ENCODE measurements at regions not wholly inside any gene's neighbourhood (a gene's known extent, or its start where the extent isn't known, plus 50 kb on each side); places are given as distances from the start of the nearest gene placed in this dataset.

DNA sequence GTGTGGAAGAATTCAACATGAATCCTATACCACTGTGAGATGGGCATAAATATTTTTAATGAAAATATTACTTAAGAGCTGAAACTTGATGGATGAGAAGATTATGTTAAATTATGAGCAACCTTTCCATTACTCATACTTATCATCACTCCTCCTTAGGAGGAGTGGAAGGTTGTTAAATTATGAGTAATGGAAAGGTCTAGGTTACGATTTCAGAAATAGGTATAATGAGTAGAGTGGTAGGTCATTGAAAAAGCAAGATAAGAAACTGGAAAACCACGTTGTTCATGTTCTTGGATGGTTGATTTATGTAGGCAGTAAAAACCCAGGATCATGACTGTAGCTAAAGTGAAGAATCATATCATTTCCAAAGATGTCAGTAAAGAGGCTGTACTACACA, 973.2 kb upstream of the RAG2 start:
- ChIA-PET POLR2A (no interaction called here), CTCF (no interaction called here)
- DNase-seq (ENCODE audit: extremely low spot score): no peak
- TF ChIP-seq, protein P1, sequence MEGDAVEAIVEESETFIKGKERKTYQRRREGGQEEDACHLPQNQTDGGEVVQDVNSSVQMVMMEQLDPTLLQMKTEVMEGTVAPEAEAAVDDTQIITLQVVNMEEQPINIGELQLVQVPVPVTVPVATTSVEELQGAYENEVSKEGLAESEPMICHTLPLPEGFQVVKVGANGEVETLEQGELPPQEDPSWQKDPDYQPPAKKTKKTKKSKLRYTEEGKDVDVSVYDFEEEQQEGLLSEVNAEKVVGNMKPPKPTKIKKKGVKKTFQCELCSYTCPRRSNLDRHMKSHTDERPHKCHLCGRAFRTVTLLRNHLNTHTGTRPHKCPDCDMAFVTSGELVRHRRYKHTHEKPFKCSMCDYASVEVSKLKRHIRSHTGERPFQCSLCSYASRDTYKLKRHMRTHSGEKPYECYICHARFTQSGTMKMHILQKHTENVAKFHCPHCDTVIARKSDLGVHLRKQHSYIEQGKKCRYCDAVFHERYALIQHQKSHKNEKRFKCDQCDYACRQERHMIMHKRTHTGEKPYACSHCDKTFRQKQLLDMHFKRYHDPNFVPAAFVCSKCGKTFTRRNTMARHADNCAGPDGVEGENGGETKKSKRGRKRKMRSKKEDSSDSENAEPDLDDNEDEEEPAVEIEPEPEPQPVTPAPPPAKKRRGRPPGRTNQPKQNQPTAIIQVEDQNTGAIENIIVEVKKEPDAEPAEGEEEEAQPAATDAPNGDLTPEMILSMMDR (IDR thresholded peaks at IDR 0.05; ENCODE audit: control extremely low read depth, extremely low read depth, low read depth, missing control alignments): no peak

DNA sequence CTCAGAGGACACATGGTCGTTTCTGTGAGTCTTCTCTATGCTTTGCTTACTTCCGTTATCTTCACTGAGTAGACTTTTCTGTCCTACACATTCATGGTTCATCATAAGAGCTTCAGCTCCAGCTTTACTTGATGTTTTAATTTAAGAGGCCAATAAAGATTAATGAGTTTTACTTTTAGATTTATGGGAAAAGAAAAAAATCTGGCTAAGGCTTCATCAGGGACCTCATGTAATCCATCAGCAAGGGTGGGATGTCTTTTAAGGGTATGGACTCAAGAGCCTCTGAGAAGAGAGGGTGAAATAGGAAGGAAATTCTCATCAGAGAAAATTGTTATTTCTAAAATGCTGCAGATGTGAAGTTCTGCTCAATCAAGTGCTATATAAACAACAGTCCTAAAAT, 963.0 kb upstream of the RAG2 start:
- TF ChIP-seq, protein P1 (IDR thresholded peaks at IDR 0.05; ENCODE audit: control extremely low read depth, extremely low read depth, low read depth, missing control alignments): no peak
- POLR2A ChIA-PET: no interaction called here
- no peak for DNase-seq (ENCODE audit: extremely low spot score)
- CTCF ChIA-PET: interaction anchor here (1.3 kb wide), 1 partner anchor 9 kb away, joined by 5 read pairs; no protein-coding TSS in a partner anchor

DNA sequence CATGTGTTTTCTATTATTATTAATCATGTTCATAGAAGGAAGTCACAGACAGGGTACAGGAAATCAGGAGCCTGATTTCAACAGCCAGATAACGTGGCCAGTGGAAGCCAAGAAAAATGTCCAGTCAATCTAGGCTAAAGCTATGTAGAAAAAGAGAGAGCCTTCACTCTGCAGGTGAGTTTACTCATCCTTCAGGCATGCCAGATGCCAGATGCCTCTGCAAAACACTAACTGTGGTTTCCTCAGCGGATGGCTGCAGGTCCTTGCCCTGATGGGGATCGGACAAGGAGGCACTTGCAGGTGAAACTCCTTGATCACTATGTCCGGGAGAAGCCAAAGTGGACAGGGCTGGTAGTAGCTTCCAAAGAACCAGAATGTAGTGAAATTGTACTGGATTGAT, 962.3 kb upstream of the RAG2 start:
- POLR2A ChIA-PET: no interaction called here
- CTCF ChIA-PET: interaction anchor here (0.9 to 1.3 kb wide), 2 partner anchors 9 to 24 kb away, joined by 3 to 5 read pairs; no protein-coding TSS in a partner anchor
- TF ChIP-seq, protein P1 (IDR thresholded peaks at IDR 0.05; ENCODE audit: control extremely low read depth, extremely low read depth, low read depth, missing control alignments): no peak
- no peak for DNase-seq (ENCODE audit: extremely low spot score)

DNA sequence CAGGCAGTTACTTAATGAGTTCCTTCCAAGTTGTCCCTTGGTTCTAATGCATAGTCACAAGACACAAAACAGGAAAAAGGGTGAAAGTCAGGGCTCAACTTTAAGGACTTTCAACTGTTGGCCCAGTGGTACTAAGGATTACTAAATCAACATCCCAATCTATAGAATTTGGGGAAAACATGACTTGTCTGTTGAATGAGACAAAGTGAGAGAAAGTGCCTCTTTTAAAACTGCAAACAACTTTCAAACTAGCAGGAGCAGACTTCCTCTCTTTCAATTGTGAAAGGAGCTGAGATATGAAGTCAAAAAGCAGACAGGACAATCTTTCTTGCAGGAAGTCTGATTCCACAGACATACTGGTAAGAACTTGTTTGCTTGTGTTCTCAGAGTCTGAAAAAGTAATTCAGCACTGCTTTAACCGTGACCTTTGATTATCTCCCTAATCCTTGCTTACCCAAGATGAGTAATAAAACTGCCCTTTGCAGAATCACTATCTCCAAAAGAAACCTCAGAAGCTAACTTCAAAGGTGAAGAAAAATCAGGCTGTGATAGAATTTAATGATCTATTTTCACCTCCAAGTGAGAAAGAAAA, 960.7 kb upstream of the RAG2 start:
- TF ChIP-seq, protein P1 (IDR thresholded peaks at IDR 0.05; ENCODE audit: control extremely low read depth, extremely low read depth, low read depth, missing control alignments): no peak
- no peak for DNase-seq (ENCODE audit: extremely low spot score)
- POLR2A ChIA-PET: no interaction called here
- CTCF ChIA-PET: no interaction called here

DNA sequence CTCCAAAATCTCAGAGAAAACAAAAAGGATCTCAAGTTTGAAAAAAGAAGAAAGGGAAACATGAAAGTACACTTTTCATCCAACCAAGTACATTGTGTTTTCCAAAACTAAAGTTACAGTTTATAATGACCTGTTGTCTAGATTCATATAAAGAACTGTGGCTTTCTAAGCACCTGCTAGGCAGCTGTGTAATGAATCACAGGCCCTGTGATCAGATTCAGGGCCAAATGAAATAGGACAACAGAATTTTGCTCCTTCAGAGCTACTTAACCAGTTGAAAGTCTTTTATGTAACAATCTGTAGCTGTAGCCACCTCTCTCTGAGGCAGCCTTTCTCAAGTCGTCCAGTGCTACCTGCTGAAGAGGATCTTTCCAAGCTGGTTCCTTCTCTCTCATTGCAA, 960.0 kb upstream of the RAG2 start:
- TF ChIP-seq, protein P1 (IDR thresholded peaks at IDR 0.05; ENCODE audit: control extremely low read depth, extremely low read depth, low read depth, missing control alignments): no peak
- CTCF ChIA-PET: no interaction called here
- POLR2A ChIA-PET: no interaction called here
- no peak for DNase-seq (ENCODE audit: extremely low spot score)

DNA sequence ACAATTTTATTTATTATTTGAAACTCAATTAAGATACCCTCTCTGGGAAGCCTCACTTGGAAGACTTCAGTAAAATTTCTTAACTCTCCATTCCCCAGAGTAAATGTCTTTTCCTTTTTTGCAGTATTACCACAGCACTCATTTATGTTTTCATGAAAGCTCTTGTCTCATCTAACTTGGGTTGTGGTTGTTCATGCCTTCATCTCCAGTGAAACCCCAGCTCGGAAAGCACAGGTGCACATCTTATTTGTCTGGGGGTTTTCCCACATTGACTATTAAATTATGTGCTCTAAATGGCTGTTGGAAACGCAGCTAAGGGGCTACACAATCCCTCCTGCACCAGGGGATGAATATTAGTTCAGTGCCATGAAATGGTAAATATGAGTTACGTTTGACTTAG, 954.2 kb upstream of the RAG2 start:
- DNase-seq (ENCODE audit: extremely low spot score): no peak
- CTCF ChIA-PET: interaction anchor here (1.5 to 1.9 kb wide), 2 partner anchors 8 to 12 kb away, joined by 3 to 5 read pairs; no protein-coding TSS in a partner anchor
- POLR2A ChIA-PET: no interaction called here
- TF ChIP-seq, protein P1 (IDR thresholded peaks at IDR 0.05; ENCODE audit: control extremely low read depth, extremely low read depth, low read depth, missing control alignments): no peak

Data from GM10248 (cell line).